Esophagus muscularis mucosa (tissue), 4 donors: ENCODE measurements at regions not wholly inside any gene's neighbourhood (a gene's known extent, or its start where the extent isn't known, plus 50 kb on each side); places are given as distances from the start of the nearest gene placed in this dataset.

Source experiments
- EP300 ChIP-seq: sonication (generic); formaldehyde crosslinking; IDR thresholded peaks from one replicate; pipeline ENCODE4 v1.6.1; 2017; ENCODE audit warnings: antibody characterized with exemption
- POLR2A ChIP-seq: fragments of 450-650 bp; IDR thresholded peaks from one replicate; pipeline ENCODE4 v1.6.1; 2017; ENCODE audit warnings: antibody characterized with exemption, moderate library complexity, mild to moderate bottlenecking, low read depth
- TF ChIP-seq, protein P1 (sequence below), 3 experiments: fragments of 200-600 bp in 2 of 3; fragments of 450-650 bp in 1 of 3; sonication (generic) in 2 of 3; IDR thresholded peaks; one replicate each; pipeline ENCODE4 v1.5.1; 2017 to 2019; ENCODE audit warnings: antibody characterized with exemption in 3 of 3, mild to moderate bottlenecking in 2 of 3, moderate library complexity in 1 of 3

DNA sequence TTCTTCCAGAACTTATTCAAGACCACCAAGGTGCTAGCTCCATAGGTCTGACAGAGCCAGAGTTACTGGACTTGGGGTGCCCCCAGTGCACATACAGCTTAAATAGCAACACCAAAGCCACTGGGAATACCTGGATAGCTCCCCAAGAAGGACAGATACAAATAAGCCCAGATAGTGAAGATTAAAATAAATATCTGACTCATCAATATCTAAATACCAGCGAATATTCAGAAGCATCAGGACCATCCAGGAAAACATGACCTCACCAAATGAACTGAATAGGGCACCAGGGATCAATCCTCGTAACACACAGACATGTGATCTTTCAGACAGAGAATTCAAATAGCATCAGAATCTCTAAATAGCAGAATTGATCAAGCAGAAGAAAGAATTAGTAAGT is 931.6 kb downstream of the OTOL1 start:
- TF ChIP-seq, protein P1, sequence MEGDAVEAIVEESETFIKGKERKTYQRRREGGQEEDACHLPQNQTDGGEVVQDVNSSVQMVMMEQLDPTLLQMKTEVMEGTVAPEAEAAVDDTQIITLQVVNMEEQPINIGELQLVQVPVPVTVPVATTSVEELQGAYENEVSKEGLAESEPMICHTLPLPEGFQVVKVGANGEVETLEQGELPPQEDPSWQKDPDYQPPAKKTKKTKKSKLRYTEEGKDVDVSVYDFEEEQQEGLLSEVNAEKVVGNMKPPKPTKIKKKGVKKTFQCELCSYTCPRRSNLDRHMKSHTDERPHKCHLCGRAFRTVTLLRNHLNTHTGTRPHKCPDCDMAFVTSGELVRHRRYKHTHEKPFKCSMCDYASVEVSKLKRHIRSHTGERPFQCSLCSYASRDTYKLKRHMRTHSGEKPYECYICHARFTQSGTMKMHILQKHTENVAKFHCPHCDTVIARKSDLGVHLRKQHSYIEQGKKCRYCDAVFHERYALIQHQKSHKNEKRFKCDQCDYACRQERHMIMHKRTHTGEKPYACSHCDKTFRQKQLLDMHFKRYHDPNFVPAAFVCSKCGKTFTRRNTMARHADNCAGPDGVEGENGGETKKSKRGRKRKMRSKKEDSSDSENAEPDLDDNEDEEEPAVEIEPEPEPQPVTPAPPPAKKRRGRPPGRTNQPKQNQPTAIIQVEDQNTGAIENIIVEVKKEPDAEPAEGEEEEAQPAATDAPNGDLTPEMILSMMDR (IDR thresholded peaks at IDR 0.05), result no peak
- no peak for TF ChIP-seq POLR2A
- TF ChIP-seq EP300, result no peak
